H1 (cell line): ENCODE measurements at regions not wholly inside any gene's neighbourhood (a gene's known extent, or its start where the extent isn't known, plus 50 kb on each side); places are given as distances from the start of the nearest gene placed in this dataset.

Experiments
- CTCF ChIA-PET: fragments of 300-600 bp; sonication (Branson Sonifier 250); formaldehyde crosslinking; loops from one replicate; lab custom pipeline; 2021; ENCODE audit not compliant: partially characterized antibody; lab: Charles Lee
- POLR2A ChIA-PET: fragments of 300-600 bp; sonication (Branson Sonifier 250); formaldehyde crosslinking; loops from one replicate; lab custom pipeline; 2021; ENCODE audit warnings: inconsistent platforms; ENCODE audit not compliant: partially characterized antibody; lab: Charles Lee
- DNase-seq, 2 experiments: peaks; one replicate each; pipeline versions ENCODE4 v3.0.0 to v3.0.0-alpha.2; 2010 to 2022; ENCODE audit warnings: low spot score in 2 of 2, low read depth in 1 of 2, mixed read lengths in 1 of 2
- FAIRE-seq: peaks from 2 replicates; lab custom pipeline; 2011; peaks lifted over from hg19 to GRCh38; lab: Jason Lieb, UNC
- H2AFZ ChIP-seq: 2 replicates; pipeline ENCODE4 v1.8.1; 2012; ENCODE audit warnings: low read length, inconsistent platforms
- H2AK5ac ChIP-seq: 2 replicates; pipeline ENCODE4 v1.6.1; 2013; ENCODE audit warnings: low read depth, low read length
- H2BK120ac ChIP-seq: replicated peaks from 2 replicates; pipeline ENCODE3; 2013; ENCODE audit warnings: low read depth, low read length, inconsistent platforms
- H2BK12ac ChIP-seq: 2 replicates; pipeline ENCODE4 v1.6.1; 2013; ENCODE audit warnings: low read depth, low read length
- H2BK15ac ChIP-seq: 2 replicates; pipeline ENCODE4 v1.6.1; 2013; ENCODE audit warnings: low read length
- H2BK20ac ChIP-seq: 2 replicates; pipeline ENCODE4 v1.6.1; 2013; ENCODE audit warnings: low read length
- H2BK5ac ChIP-seq: 2 replicates; pipeline ENCODE4 v1.6.1; 2013; ENCODE audit warnings: low read depth, low read length
- H3K14ac ChIP-seq: 2 replicates; pipeline ENCODE4 v1.6.1; 2013; ENCODE audit warnings: inconsistent platforms; ENCODE audit not compliant: insufficient read length
- H3K18ac ChIP-seq: 2 replicates; pipeline ENCODE4 v1.6.1; 2013; ENCODE audit warnings: low read length; ENCODE audit errors: extremely low read depth
- H3K23ac ChIP-seq: 2 replicates; pipeline ENCODE4 v1.6.1; 2013; ENCODE audit warnings: inconsistent platforms; ENCODE audit not compliant: insufficient read length
- H3K23me2 ChIP-seq: 2 replicates; pipeline ENCODE4 v1.6.1; 2013; ENCODE audit warnings: low read depth, low read length
- H3K27ac ChIP-seq: 2 replicates; pipeline ENCODE4 v1.6.1; 2011; ENCODE audit warnings: low read depth, low read length, inconsistent platforms
- H3K27me3 ChIP-seq, 4 experiments: replicated peaks in 1 of 4; 1 replicate in 1 of 4; 2 replicates in 3 of 4; pipeline versions ENCODE4 v1.6.1 to v1.8.1; 2011 to 2013; ENCODE audit warnings: low read length in 3 of 4, mild to moderate bottlenecking in 3 of 4, inconsistent platforms in 2 of 4, mixed read lengths in 2 of 4, moderate library complexity in 1 of 4; ENCODE audit not compliant: control insufficient read depth in 3 of 4, insufficient read depth in 3 of 4; ENCODE audit errors: extremely low read depth in 1 of 4
- H3K36me3 ChIP-seq, 4 experiments: 2 replicates each; pipeline versions ENCODE4 v1.6.1 to v1.8.1; 2011 to 2013; ENCODE audit warnings: mild to moderate bottlenecking in 4 of 4, low read length in 3 of 4, moderate library complexity in 2 of 4, control low read depth in 1 of 4, inconsistent platforms in 1 of 4; ENCODE audit not compliant: insufficient read depth in 4 of 4, control insufficient read depth in 2 of 4
- H3K4ac ChIP-seq: replicated peaks from 2 replicates; pipeline ENCODE3; 2013; ENCODE audit warnings: low read length, low read depth, mixed read lengths, inconsistent platforms; ENCODE audit not compliant: insufficient read length
- H3K4me1 ChIP-seq, 4 experiments: replicated peaks in 1 of 4; 1 replicate in 1 of 4; 2 replicates in 3 of 4; pipeline versions ENCODE4 v1.6.1 to v1.8.1; 2011 to 2013; ENCODE audit warnings: low read length in 3 of 4, inconsistent platforms in 2 of 4, mixed read lengths in 1 of 4; ENCODE audit not compliant: insufficient read depth in 4 of 4, control insufficient read depth in 3 of 4
- H3K4me2 ChIP-seq, 2 experiments: 2 replicates each; pipeline versions ENCODE4 v1.6.1 to v1.8.1; 2011 to 2013; ENCODE audit warnings: low read depth in 2 of 2, low read length in 2 of 2, control low read depth in 1 of 2, inconsistent platforms in 1 of 2, mild to moderate bottlenecking in 1 of 2; ENCODE audit not compliant: insufficient read depth in 1 of 2
- H3K4me3 ChIP-seq, 4 experiments: fragments of 200-600, 300-600 bp in 1 of 4; sonication (generic), shearing (Covaris generic), sonication (Bioruptor Twin) in 1 of 4; 2 replicates each; pipeline versions ENCODE4 v1.5.1 to v1.8.1; 2011 to 2016; ENCODE audit warnings: low read length in 4 of 4, low read depth in 3 of 4, control low read depth in 2 of 4, inconsistent platforms in 2 of 4, mild to moderate bottlenecking in 2 of 4, mixed read lengths in 1 of 4, moderate library complexity in 1 of 4; ENCODE audit not compliant: insufficient read depth in 2 of 4; ENCODE audit errors: extremely low read depth in 1 of 4
- H3K56ac ChIP-seq: replicated peaks from 2 replicates; pipeline ENCODE3; 2013; ENCODE audit warnings: low read depth, mild to moderate bottlenecking, mixed read lengths, low read length, inconsistent platforms; ENCODE audit not compliant: insufficient read length
- H3K79me1 ChIP-seq: 2 replicates; pipeline ENCODE4 v1.6.1; 2013; ENCODE audit warnings: low read depth, low read length, control low read depth
- H3K79me2 ChIP-seq, 2 experiments: 2 replicates each; pipeline versions ENCODE4 v1.6.1 to v1.8.1; 2012 to 2013; ENCODE audit warnings: low read length in 2 of 2, mild to moderate bottlenecking in 2 of 2, inconsistent platforms in 1 of 2; ENCODE audit not compliant: insufficient read depth in 2 of 2, control insufficient read depth in 1 of 2
- H3K9ac ChIP-seq, 4 experiments: replicated peaks in 1 of 4; 1 replicate in 1 of 4; 2 replicates in 3 of 4; pipeline versions ENCODE4 v1.6.1 to v1.8.1; 2011 to 2013; ENCODE audit warnings: low read depth in 3 of 4, low read length in 3 of 4, control low read depth in 2 of 4, mild to moderate bottlenecking in 2 of 4, moderate library complexity in 2 of 4, inconsistent platforms in 1 of 4; ENCODE audit errors: extremely low read depth in 1 of 4
- H3K9me3 ChIP-seq, 2 experiments: 2 replicates each; pipeline versions ENCODE4 v1.6.1 to v1.8.1; 2012 to 2013; ENCODE audit warnings: mild to moderate bottlenecking in 2 of 2, moderate library complexity in 2 of 2, control low read depth in 1 of 2, inconsistent platforms in 1 of 2, low read depth in 1 of 2, low read length in 1 of 2, mixed read lengths in 1 of 2; ENCODE audit not compliant: insufficient read depth in 2 of 2
- H4K20me1 ChIP-seq, 2 experiments: replicated peaks in 1 of 2; 2 replicates each; pipeline versions ENCODE3 to v1.8.1; 2011 to 2013; ENCODE audit warnings: inconsistent platforms in 2 of 2, low read length in 2 of 2, mild to moderate bottlenecking in 1 of 2; ENCODE audit not compliant: insufficient read depth in 2 of 2, control insufficient read depth in 1 of 2
- H4K5ac ChIP-seq: 2 replicates; pipeline ENCODE4 v1.6.1; 2013; ENCODE audit warnings: low read length, low read depth, mixed read lengths, inconsistent platforms; ENCODE audit not compliant: insufficient read length
- H4K8ac ChIP-seq: 2 replicates; pipeline ENCODE4 v1.8.0; 2013; ENCODE audit warnings: mild to moderate bottlenecking, moderate library complexity, low read length, inconsistent platforms; ENCODE audit not compliant: insufficient read depth; ENCODE audit errors: extremely low read depth
- H4K91ac ChIP-seq: replicated peaks from 2 replicates; pipeline ENCODE3; 2013; ENCODE audit warnings: low read length, mixed read lengths, inconsistent platforms; ENCODE audit not compliant: insufficient read length
- MAFK ChIP-seq: IDR thresholded peaks from 2 replicates; pipeline ENCODE4 v1.6.1; 2012; ENCODE audit warnings: low read depth, mild to moderate bottlenecking, improper control_type of control experiment, low read length
- NANOG ChIP-seq: IDR thresholded peaks from 2 replicates; pipeline ENCODE4 v1.6.1; 2011; ENCODE audit warnings: low read length, low read depth, mild to moderate bottlenecking, inconsistent platforms; ENCODE audit not compliant: insufficient read depth, poor library complexity, severe bottlenecking
- WGBS, 2 experiments: shearing (Covaris generic) in 1 of 2; methylation state at CpG; one replicate each; pipeline versions ENCODE4 v1.1.6 to v1.1.7; 2013 to 2015; ENCODE audit warnings: low lambda C conversion rate in 2 of 2, mixed read lengths in 2 of 2, inconsistent platforms in 1 of 2, low coverage in 1 of 2, missing lambda C conversion rate in 1 of 2; ENCODE audit not compliant: insufficient replicate concordance in 2 of 2, insufficient coverage in 1 of 2, insufficient read length in 1 of 2; ENCODE audit errors: extremely low coverage in 1 of 2, missing lambda C conversion rate in 1 of 2; 5-methylcytosine and 5-hydroxymethylcytosine counted together

GRCh38 chr11:130641876-130642275, 193.4 kb downstream of the ADAMTS15 start:
- H3K4me3 ChIP-seq = no peak overlapping the region
- H3K18ac ChIP-seq = no peak overlapping the region
- H3K56ac ChIP-seq = no peak overlapping the region
- no peak overlapping the region for H3K4me2 ChIP-seq
- H4K5ac ChIP-seq = no peak overlapping the region
- no peaks in the 10 kb centered on the region for H3K36me3 ChIP-seq
- no peak overlapping the region for H3K27ac ChIP-seq
- no peaks in the 10 kb centered on the region for H3K9me3 ChIP-seq
- no peak overlapping the region for H3K14ac ChIP-seq
- no peaks in the 10 kb centered on the region for H4K20me1 ChIP-seq
- ChIA-PET POLR2A (no interaction called here), CTCF (interaction anchor here (1.1 kb wide), 1 partner anchor 9 kb away, joined by 3 read pairs; no protein-coding TSS in a partner anchor)
- no peak overlapping the region for H2BK20ac ChIP-seq
- H2BK12ac ChIP-seq = no peak overlapping the region
- no peaks in the 10 kb centered on the region for H3K27me3 ChIP-seq
- H3K9ac ChIP-seq = no peak overlapping the region
- H2BK5ac ChIP-seq = no peak overlapping the region
- no peaks in the 10 kb centered on the region for H3K23me2 ChIP-seq
- FAIRE-seq (no peak), DNase-seq (no peak)
- no peaks in the 10 kb centered on the region for H3K79me1 ChIP-seq
- no peak for TF ChIP-seq MAFK
- no peak for TF ChIP-seq NANOG
- H2BK15ac ChIP-seq = no peak overlapping the region
- H2BK120ac ChIP-seq = no peak overlapping the region
- H3K4ac ChIP-seq = no peak overlapping the region
- no peak overlapping the region for H2AFZ ChIP-seq
- WGBS, 2 experiments = 85% methylated on average over 3 of the region's 3 CpGs; no CpG with 5 or more reads in 1 of the 2 experiments
- H3K79me2 ChIP-seq = no peaks in the 10 kb centered on the region
- peaks cover 0 to 6% (median 3%) of the 10 kb centered on the region in 4 experiments; a peak in 3 of 7 replicates for H3K4me1 ChIP-seq
- no peak overlapping the region for H4K91ac ChIP-seq
- H4K8ac ChIP-seq = no peak overlapping the region
- no peak overlapping the region for H2AK5ac ChIP-seq
- H3K23ac ChIP-seq = no peak overlapping the region
